ENCODE measurements at regions not wholly inside any gene's neighbourhood (a gene's known extent, or its start where the extent isn't known, plus 50 kb on each side); places are given as distances from the start of the nearest gene placed in this dataset.

DNA sequence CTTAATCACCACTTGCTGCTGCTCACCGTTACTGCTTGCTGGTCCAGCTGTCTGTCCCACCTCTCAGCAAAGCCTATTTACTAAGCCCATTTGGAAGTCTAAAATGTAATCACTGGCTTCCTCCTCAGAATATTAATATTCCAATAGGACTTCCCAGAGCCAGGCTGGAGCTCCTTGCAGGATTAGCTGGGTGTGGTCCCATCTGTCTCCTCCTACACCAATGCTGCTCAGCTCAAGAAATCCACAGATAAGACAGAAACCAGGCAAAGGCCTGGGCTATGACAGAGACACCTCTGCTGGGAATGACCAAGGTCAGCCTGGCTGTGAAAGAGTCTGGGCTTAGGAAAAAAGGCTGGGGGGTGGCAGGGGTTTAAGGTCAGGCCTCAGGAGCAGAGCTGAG, 317.8 kb downstream of the BUD13 start:
- DNase-seq = no peak
- Histone ChIP-seq H3K36me3 (no peaks in the 10 kb centered on the region), H3K9me3 (no peaks in the 10 kb centered on the region), H3K4me1 (no peaks in the 10 kb centered on the region), H3K4me3 (no peak overlapping the region), H3K27ac (no peak overlapping the region), H3K27me3 (no peaks in the 10 kb centered on the region)
- TF ChIP-seq CTCF (IDR thresholded peaks at IDR 0.05) (no peak), POLR2A (IDR thresholded peaks at IDR 0.05) (no peak)
- 77 to 79% methylated on average over 1 of the region's 1 CpG for WGBS, 2 donors
- intact Hi-C loops (cut with DNase I) = no loop called here

DNA sequence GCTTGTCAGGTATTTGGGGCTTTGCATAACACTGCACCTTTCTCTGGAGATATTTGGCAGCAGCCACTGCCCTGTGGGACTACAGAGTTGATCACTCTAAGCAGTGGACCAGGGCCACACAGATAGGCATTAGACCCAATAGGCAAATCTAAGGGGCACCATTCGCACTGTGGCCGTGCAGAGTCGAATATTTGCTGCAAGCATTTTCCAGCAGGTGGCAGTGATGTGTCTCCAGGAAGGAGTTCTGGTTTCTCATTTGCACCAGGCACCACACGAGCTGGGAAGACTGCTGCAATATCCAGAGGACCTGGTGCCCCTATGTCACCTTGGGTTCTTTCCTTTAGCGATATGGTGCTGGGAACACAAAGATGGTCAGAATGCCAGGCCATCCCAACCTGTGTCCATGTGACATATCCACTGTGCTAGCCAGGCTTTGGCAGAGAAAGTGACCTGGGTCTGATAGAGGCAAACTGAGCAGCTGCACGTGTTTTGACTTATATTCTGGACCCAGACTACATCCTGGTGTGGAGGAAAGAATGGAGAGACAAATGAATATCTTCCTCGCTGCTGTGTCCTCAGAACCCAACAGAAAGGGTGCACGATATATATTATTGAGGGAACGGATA, 318.7 kb downstream of the BUD13 start:
- no peaks in the 10 kb centered on the region for H3K27me3 ChIP-seq
- 48 to 58% methylated on average over 8 to 9 of the region's 9 CpGs for WGBS, 2 donors
- intact Hi-C loops (cut with DNase I) = no loop called here
- H3K36me3 ChIP-seq = no peaks in the 10 kb centered on the region
- peaks cover 0 to 3% (median 0%) of the 10 kb centered on the region in 3 donors for H3K9me3 ChIP-seq
- DNase-seq = no peak
- TF ChIP-seq CTCF (IDR thresholded peaks at IDR 0.05) = peak in 4 of 6 experiments; percentile 23 to 49 (median 30)
- no peak for TF ChIP-seq POLR2A (IDR thresholded peaks at IDR 0.05)
- H3K27ac ChIP-seq = no peak overlapping the region
- no peak overlapping the region for H3K4me3 ChIP-seq
- no peaks in the 10 kb centered on the region for H3K4me1 ChIP-seq

- intact Hi-C loops (cut with DNase I) = no loop called here
- Histone ChIP-seq H3K9me3 (peaks cover 0 to 3% (median 0%) of the 10 kb centered on the region in 3 donors), H3K27me3 (no peaks in the 10 kb centered on the region), H3K36me3 (no peaks in the 10 kb centered on the region), H3K4me3 (no peak overlapping the region), H3K4me1 (no peaks in the 10 kb centered on the region), H3K27ac (no peak overlapping the region)
- 71 to 82% methylated on average over 2 of the region's 3 CpGs for WGBS, 2 donors
- no peak for DNase-seq
- TF ChIP-seq CTCF (IDR thresholded peaks at IDR 0.05) (no peak), POLR2A (IDR thresholded peaks at IDR 0.05) (no peak)
Observed at GRCh38 chr11:116452461-116452860, 320.3 kb downstream of the BUD13 start.

DNA sequence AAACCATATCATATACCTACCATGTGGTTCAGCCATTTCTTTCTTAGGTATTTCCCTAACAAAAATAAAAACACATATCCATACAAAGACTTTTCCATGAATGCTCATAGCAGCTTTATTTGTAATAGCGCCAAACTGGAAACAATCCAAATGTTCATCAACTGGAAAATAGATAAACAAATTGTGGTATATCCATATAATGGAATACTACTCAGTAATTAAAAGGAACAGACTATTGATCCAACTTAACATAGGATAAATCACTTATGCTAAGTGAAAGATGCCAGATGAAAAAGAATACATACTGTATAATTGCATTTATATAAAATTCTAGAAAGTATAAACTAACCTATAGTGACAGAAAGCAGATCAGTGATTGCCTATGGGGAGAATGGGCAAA, 323.3 kb downstream of the BUD13 start:
- DNase-seq = no peak
- peaks cover 0 to 14% (median 4%) of the 10 kb centered on the region in 3 donors for H3K4me1 ChIP-seq
- TF ChIP-seq CTCF (IDR thresholded peaks at IDR 0.05) = no peak
- TF ChIP-seq POLR2A (IDR thresholded peaks at IDR 0.05) = no peak
- peaks cover 0 to 3% (median 0%) of the 10 kb centered on the region in 3 donors for H3K9me3 ChIP-seq
- H3K27me3 ChIP-seq = no peaks in the 10 kb centered on the region
- no peak overlapping the region for H3K4me3 ChIP-seq
- WGBS, 2 donors = 88% methylated on average over 1 of the region's 1 CpG
- H3K36me3 ChIP-seq = no peaks in the 10 kb centered on the region
- H3K27ac ChIP-seq = no peak overlapping the region
- intact Hi-C loops (cut with DNase I) = no loop called here

DNA sequence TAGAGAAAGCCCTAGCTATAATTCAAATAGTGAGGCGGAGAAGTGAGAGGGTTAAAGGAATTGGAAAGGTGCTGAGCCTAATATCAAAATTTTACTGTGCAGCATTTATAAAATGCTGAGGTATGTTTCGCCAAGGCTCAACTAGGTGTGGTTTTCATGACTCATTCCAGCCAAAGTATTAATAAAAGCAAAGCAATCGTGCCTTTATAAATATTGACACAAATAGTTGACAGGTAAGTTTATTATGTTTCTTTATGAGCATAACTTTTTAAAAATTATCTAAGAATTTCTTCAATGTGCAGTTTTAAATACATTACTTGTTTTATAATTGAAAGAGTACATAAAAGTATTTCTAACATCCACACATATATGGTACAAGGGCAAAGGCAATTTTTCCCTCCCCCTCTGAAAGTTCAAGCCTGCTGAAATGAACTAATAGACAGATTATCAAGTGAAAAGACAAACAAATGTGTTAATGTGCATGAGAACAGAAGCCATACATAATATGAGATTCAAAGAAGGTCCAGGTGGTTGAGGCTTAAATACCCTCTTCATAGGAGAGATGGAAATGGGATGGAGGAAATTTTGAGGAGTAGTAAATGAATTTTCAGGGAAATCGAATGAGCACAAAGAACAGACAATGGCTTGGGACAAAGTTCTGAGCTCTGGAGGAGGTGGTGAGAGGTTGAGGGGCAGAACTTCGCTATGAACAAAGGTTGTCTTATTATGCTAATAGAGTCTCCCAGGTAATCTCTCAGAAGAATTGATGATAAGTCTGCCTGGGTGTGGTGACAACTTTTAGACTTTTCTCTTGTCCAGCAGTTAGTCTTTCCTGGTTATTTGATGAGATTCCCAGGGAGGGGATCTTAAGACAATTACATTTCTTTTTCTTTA, 326.5 kb downstream of the BUD13 start:
- peaks cover 0 to 3% (median 0%) of the 10 kb centered on the region in 3 donors for H3K9me3 ChIP-seq
- no peak for DNase-seq
- intact Hi-C loops (cut with DNase I) = no loop called here
- TF ChIP-seq CTCF (IDR thresholded peaks at IDR 0.05) = no peak
- no peak for TF ChIP-seq POLR2A (IDR thresholded peaks at IDR 0.05)
- WGBS, 2 donors = 24 to 38% methylated on average over 5 of the region's 5 CpGs
- no peaks in the 10 kb centered on the region for H3K27me3 ChIP-seq
- H3K4me1 ChIP-seq = peaks cover 0 to 14% (median 4%) of the 10 kb centered on the region in 3 donors
- no peak overlapping the region for H3K27ac ChIP-seq
- H3K36me3 ChIP-seq = no peaks in the 10 kb centered on the region
- no peak overlapping the region for H3K4me3 ChIP-seq

Data from esophagus squamous epithelium (tissue), 5 donors.